ENCODE measurements at regions not wholly inside any gene's neighbourhood (a gene's known extent, or its start where the extent isn't known, plus 50 kb on each side); places are given as distances from the start of the nearest gene placed in this dataset.

- no peaks in the 10 kb centered on the region for H3K36me3 Mint-ChIP-seq (ENCODE audit: low read depth)
- no peak for DNase-seq
- no peak overlapping the region for H3K27ac Mint-ChIP-seq
- no peaks in the 10 kb centered on the region for H3K9me3 Mint-ChIP-seq
- H3K4me1 Mint-ChIP-seq (ENCODE audit: low read depth) = no peaks in the 10 kb centered on the region
- H3K27me3 Mint-ChIP-seq = no peaks in the 10 kb centered on the region
- no peak overlapping the region for H3K4me3 Mint-ChIP-seq
Measured at GRCh38 chr2:239477591-239477990, 76.8 kb upstream of the HDAC4 start.

GRCh38 chr2:239476757-239477585, 76.2 kb upstream of the HDAC4 start:
- no peak overlapping the region for H3K27ac Mint-ChIP-seq
- no peaks in the 10 kb centered on the region for H3K27me3 Mint-ChIP-seq
- no peak overlapping the region for H3K4me3 Mint-ChIP-seq
- no peaks in the 10 kb centered on the region for H3K4me1 Mint-ChIP-seq (ENCODE audit: low read depth)
- H3K9me3 Mint-ChIP-seq = no peaks in the 10 kb centered on the region
- no peaks in the 10 kb centered on the region for H3K36me3 Mint-ChIP-seq (ENCODE audit: low read depth)
- DNase-seq = no peak

GRCh38 chr2:239476029-239476756, 75.4 kb upstream of the HDAC4 start:
- Mint-ChIP-seq H3K36me3 (ENCODE audit: low read depth) (no peaks in the 10 kb centered on the region), H3K27me3 (no peaks in the 10 kb centered on the region), H3K9me3 (no peaks in the 10 kb centered on the region), H3K4me1 (ENCODE audit: low read depth) (no peaks in the 10 kb centered on the region), H3K4me3 (no peak overlapping the region), H3K27ac (peak overlapping the region; percentile 32)
- no peak for DNase-seq

- no peaks in the 10 kb centered on the region for H3K9me3 Mint-ChIP-seq
- H3K27ac Mint-ChIP-seq = no peak overlapping the region
- no peaks in the 10 kb centered on the region for H3K36me3 Mint-ChIP-seq (ENCODE audit: low read depth)
- no peaks in the 10 kb centered on the region for H3K27me3 Mint-ChIP-seq
- no peak for DNase-seq
- H3K4me1 Mint-ChIP-seq (ENCODE audit: low read depth) = no peaks in the 10 kb centered on the region
- no peak overlapping the region for H3K4me3 Mint-ChIP-seq
Measured at GRCh38 chr2:239475161-239476028, 74.6 kb upstream of the HDAC4 start.

- DNase-seq = no peak
- H3K27ac Mint-ChIP-seq = no peak overlapping the region
- H3K9me3 Mint-ChIP-seq = no peaks in the 10 kb centered on the region
- H3K4me3 Mint-ChIP-seq = no peak overlapping the region
- no peaks in the 10 kb centered on the region for H3K27me3 Mint-ChIP-seq
- H3K4me1 Mint-ChIP-seq (ENCODE audit: low read depth) = no peaks in the 10 kb centered on the region
- no peaks in the 10 kb centered on the region for H3K36me3 Mint-ChIP-seq (ENCODE audit: low read depth)
Measured at GRCh38 chr2:239473211-239473805, 72.5 kb upstream of the HDAC4 start.

GRCh38 chr2:239472235-239472775, 71.5 kb upstream of the HDAC4 start:
- Mint-ChIP-seq H3K27ac (no peak overlapping the region), H3K27me3 (no peaks in the 10 kb centered on the region), H3K36me3 (ENCODE audit: low read depth) (no peaks in the 10 kb centered on the region), H3K9me3 (no peaks in the 10 kb centered on the region), H3K4me3 (no peak overlapping the region), H3K4me1 (ENCODE audit: low read depth) (no peaks in the 10 kb centered on the region)
- DNase-seq = no peak

GRCh38 chr2:239471011-239471792, 70.4 kb upstream of the HDAC4 start:
- Mint-ChIP-seq H3K36me3 (ENCODE audit: low read depth) (no peaks in the 10 kb centered on the region), H3K27ac (no peak overlapping the region), H3K9me3 (no peaks in the 10 kb centered on the region), H3K4me3 (no peak overlapping the region), H3K4me1 (ENCODE audit: low read depth) (no peaks in the 10 kb centered on the region), H3K27me3 (no peaks in the 10 kb centered on the region)
- DNase-seq = no peak

- no peak for DNase-seq
- Mint-ChIP-seq H3K4me1 (ENCODE audit: low read depth) (no peaks in the 10 kb centered on the region), H3K27me3 (no peaks in the 10 kb centered on the region), H3K9me3 (no peaks in the 10 kb centered on the region), H3K36me3 (ENCODE audit: low read depth) (no peaks in the 10 kb centered on the region), H3K4me3 (no peak overlapping the region), H3K27ac (no peak overlapping the region)
Measured at GRCh38 chr2:239470151-239470900, 69.5 kb upstream of the HDAC4 start.

GRCh38 chr2:239469106-239469960, 68.5 kb upstream of the HDAC4 start:
- no peaks in the 10 kb centered on the region for H3K9me3 Mint-ChIP-seq
- H3K4me3 Mint-ChIP-seq = no peak overlapping the region
- H3K4me1 Mint-ChIP-seq (ENCODE audit: low read depth) = no peaks in the 10 kb centered on the region
- H3K27ac Mint-ChIP-seq = no peak overlapping the region
- no peaks in the 10 kb centered on the region for H3K27me3 Mint-ChIP-seq
- H3K36me3 Mint-ChIP-seq (ENCODE audit: low read depth) = no peaks in the 10 kb centered on the region
- DNase-seq = peak; percentile 13

- Mint-ChIP-seq H3K9me3 (no peaks in the 10 kb centered on the region), H3K4me1 (ENCODE audit: low read depth) (no peaks in the 10 kb centered on the region), H3K36me3 (ENCODE audit: low read depth) (no peaks in the 10 kb centered on the region), H3K27ac (no peak overlapping the region), H3K4me3 (no peak overlapping the region), H3K27me3 (no peaks in the 10 kb centered on the region)
- no peak for DNase-seq
Measured at GRCh38 chr2:239468491-239469105, 67.8 kb upstream of the HDAC4 start.

GRCh38 chr2:239467956-239468490, 67.2 kb upstream of the HDAC4 start:
- Mint-ChIP-seq H3K27ac (no peak overlapping the region), H3K4me1 (ENCODE audit: low read depth) (no peaks in the 10 kb centered on the region), H3K9me3 (no peaks in the 10 kb centered on the region), H3K4me3 (no peak overlapping the region), H3K27me3 (no peaks in the 10 kb centered on the region), H3K36me3 (ENCODE audit: low read depth) (no peaks in the 10 kb centered on the region)
- no peak for DNase-seq
